ENCODE measurements at regions not wholly inside any gene's neighbourhood (a gene's known extent, or its start where the extent isn't known, plus 50 kb on each side); places are given as distances from the start of the nearest gene placed in this dataset.
A peak's percentile ranks its signal among the peaks of the same experiment; 100 is the strongest.
"Not testable (repeated sequence)": the region's sequence is repeated elsewhere in the genome, so short reads cannot be mapped to it uniquely, and the experiment has no call there.

DNA sequence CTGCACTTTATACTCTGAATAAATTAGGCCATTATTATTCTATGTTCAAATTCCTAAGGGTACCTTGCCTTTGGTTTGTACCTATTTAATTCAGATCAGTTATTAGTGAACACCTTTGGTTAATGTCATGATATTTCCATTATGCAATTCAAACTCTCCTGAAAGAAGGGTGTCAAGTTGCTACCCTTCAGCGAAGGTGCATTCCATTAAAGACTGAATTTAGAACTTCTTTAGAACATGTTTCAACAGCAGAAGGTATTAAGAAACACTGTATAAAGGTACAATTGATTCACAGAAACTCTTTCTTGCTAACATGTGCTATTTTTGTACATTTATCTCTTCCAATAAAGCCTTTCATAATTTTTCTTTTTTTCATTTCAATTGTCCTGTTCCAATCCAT, 1545.4 kb upstream of the PCDH10 start:
- DNase-seq, result no peak

DNA sequence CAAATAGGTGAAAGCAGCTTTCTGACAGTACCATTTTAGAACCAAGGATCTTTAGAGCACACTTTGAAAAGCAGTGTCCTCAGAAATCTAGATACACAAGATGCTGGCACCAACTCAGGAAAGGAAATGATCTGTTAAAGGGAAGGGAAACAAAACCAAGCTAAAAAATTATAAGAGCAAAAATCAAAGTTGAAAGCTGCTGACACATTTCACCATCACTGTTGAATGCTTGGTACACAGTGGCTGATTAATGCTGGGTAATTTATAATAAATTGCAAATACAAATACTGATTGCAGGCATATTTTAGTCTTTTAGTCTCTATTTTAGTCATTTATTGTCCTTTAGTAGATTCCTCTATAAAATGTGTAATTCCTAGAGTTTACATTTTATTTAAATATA, 1540.1 kb upstream of the PCDH10 start:
- DNase-seq, result no peak

DNA sequence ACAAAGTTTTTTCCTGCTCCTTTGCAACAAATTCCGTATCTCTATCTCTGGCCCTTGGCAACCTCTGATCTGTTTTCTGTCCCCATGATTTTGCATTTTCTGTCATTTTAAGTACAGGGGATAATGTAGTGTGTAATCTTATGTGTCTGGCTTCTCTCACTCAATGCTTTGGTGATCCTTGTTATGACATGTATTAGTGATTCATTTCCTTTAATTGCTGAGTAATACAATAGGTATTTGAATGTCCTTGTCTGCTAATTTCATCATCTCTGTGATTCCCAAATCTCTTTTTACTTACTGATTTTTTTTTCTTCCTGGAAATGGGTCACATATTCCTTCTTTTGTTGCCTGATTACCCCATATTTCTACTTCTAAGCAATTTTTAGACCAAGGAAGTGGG, 1538.6 kb upstream of the PCDH10 start:
- DNase-seq, result not testable (repeated sequence)

- no peak for DNase-seq
Measured at GRCh38 chr4:131613086-131613823, 1535.8 kb upstream of the PCDH10 start.

DNA sequence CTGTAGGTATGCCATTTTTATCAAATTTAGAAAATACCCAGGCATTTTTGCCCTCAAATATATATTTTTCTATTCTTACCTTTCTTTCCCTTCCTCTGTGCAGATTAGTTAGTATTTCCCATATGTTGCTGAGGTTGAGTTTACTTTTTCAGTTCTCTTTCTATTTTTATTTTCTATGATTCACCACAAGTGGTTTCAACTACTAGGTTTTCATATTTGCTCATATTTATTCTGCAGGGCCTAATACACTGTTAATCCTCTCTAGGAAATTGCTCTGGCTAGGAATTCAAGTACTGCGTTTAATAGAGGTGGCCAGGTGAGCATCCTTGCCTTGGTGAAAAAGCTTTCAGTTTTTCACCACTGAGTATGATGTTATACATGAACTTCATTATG, 1535.3 kb upstream of the PCDH10 start:
- no peak for DNase-seq

GRCh38 chr4:131632877-131633276, 1516.2 kb upstream of the PCDH10 start:
- no peak for DNase-seq

DNA sequence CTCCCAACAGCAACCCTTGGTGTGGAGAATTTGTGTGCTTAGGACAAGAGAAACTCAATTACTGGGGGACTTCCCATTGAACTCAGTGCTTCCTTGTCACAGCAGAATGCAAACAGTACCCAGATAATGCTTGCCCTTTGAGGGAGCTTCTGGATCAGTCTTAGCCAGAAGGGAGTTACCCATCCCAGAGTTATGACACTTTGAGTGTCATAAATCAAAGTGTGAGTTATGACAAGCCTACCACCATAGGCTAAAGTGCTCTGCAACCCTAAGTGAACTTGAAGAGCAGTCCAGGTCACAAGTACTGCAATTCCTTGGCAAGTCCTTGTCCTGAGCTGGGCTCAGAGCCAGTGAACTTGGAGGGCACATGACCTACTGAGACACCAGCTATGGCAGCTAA, 1513.9 kb upstream of the PCDH10 start:
- no peak for DNase-seq

- DNase-seq, result no peak
Measured at GRCh38 chr4:131638781-131639180, 1510.3 kb upstream of the PCDH10 start.

DNA sequence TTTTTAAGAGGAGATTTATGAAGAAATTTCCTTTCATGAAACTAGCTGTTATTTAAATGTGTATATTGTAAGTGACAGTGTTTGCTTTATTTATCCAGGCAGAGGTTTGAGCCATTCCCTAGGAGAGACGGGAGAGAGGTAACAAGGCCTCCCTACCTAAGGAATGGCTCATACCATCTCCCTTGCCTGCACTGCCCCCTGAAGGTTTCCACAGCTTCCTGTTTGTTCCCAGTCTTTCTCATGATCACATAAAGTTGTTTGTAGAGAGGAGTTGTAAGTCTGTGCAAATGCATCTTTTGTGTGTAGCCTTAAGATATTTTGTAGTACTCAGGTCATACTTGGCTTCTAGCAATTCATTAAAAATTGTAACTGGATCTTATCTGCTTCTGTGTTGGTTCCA, 1504.5 kb upstream of the PCDH10 start:
- no peak for DNase-seq

DNA sequence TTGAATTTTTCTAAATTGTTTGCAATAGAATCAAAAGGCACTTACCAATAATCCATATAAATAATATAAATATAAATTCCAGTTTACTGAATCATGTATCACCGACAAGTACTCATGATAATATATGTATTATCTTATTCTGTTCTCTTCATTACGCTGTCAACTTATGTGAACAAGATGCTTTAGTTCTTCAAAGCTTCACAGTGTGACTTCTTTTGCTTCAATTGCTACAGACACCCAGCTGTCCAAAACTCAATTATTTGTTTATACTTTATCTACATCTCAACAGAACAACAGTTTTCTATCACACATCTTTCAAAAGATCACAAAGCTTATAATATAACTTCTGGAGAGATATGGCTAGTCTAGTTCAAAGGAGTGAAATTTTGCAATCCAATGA, 1499.9 kb upstream of the PCDH10 start:
- no peak for DNase-seq

- DNase-seq, result no peak
Measured at GRCh38 chr4:131650951-131651350, 1498.1 kb upstream of the PCDH10 start.

DNA sequence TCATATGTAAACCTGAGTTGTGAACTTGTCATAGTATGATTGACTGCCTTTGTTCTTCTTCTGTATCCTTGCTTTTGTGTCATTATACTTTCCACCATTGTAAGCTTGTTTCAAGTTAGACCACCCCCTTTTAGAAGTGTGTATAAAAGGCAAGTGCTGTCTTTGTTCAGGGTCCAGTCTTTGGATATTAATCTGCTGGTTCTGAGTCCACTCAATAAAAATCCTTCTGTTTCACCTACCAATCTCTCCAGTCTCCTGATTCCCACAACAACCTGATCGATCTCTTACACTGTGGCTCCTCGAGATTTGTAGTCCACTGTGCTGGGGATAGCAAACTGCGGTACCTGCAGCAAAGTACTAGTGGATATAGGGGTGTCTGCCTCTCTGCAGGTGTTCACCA, 1465.8 kb upstream of the PCDH10 start:
- DNase-seq, result not testable (repeated sequence)

DNA sequence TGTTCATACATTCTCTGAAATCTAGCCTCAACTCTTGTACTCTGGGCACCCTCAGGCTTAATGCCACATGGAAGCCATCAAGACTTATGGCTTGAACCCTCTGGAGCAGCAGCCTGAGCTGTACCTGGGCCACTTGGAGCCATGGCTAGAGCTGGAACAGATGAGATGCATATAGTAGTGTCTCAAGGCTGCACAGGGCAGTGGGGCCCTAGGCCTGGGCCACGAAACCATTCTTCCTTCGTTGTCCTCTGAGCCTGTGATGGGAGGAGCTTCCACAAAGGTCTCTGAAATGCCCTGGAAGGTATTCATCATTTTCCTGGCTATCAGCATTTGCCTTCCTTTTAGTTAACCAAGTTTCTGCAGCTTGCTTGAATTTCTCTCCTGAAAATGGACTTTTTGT, 1427.2 kb upstream of the PCDH10 start:
- DNase-seq, result no peak

- DNase-seq, result not testable (repeated sequence)
Measured at GRCh38 chr4:131723069-131723468, 1426.0 kb upstream of the PCDH10 start.

GRCh38 chr4:131724847-131725246, 1424.2 kb upstream of the PCDH10 start:
- peak; percentile 56 for DNase-seq

DNA sequence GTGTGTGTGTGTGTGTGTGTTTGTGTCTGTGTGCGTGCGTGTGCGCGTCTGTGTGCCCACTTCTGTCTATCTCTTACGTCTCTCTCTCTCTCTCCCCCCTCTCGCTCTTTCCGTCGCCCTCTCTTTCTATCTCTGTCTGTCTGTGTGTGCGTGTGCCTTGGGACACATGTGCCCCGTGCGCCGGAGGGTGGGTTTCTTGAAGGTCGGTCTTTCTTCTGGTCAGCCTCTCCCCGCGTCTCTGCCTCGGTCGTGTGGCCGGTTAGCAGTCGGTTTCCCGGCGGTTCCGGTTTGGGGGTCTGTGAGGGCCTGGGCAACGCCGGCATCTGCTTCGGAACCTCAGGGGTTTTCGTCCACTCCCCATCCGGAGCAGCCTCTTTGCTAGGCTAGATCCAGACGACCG, 1423.6 kb upstream of the PCDH10 start:
- not testable (repeated sequence) for DNase-seq

DNA sequence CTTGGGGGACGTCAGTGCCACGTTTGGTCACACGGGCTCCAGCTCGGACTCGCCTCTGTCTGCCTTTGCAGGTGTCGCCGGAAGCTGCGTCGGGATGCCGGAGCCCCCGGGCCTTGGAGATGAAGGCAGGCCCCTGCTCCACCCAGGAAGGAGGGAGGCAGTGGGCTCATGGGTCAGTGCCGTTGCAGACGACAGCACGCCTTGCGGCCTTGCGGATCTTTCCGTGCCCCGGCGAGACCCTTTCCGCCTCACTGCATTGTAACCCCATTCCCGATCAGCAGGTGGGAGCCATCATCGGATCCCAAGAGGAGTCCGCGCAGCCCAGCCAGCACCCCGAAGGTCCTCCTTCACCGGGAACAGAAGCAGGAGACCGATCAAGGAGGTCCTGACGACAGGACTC, 1422.2 kb upstream of the PCDH10 start:
- DNase-seq, result not testable (repeated sequence)

DNA sequence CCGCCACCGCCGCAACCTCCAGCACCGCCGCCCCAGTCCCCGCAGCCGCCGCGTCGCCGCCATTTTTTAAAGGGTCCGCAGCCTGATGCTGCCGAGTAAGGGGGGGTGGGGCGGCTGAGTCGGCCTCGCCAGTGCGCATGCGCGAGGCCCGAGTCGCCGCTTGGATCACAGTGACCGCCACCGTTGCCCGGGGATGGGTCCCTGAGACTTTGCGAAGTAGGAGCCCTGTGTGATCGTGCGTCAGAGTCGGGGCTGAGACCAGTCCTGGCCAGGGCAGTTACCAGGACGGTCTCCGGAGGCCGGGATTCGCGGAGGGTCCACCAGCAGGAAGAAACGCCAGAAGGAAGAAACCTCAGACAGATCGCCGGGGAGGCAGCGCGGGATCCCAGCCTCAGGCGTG, 1421.7 kb upstream of the PCDH10 start:
- DNase-seq, result not testable (repeated sequence)

DNA sequence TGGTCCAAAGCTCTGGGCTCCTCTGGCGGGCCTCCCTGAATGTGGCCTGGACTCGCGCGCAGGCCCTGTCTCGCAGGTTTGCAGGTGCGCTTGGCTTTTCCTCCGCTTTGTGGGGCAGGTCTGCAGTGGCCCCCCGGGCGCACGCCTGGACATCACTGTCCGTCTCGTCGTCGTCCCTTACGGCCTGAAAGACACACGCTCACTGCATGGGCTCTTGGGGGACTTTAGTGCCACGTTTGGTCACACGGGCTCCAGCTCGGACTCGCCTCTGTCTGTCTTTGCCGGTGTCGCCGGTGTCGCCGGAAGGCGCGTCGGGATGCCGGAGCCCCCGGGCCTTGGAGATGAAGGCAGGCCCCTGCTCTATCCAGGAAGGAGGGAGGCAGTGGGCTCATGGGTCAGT, 1419.9 kb upstream of the PCDH10 start:
- DNase-seq, result not testable (repeated sequence)

- not testable (repeated sequence) for DNase-seq
Measured at GRCh38 chr4:131729716-131730398, 1419.2 kb upstream of the PCDH10 start.

DNA sequence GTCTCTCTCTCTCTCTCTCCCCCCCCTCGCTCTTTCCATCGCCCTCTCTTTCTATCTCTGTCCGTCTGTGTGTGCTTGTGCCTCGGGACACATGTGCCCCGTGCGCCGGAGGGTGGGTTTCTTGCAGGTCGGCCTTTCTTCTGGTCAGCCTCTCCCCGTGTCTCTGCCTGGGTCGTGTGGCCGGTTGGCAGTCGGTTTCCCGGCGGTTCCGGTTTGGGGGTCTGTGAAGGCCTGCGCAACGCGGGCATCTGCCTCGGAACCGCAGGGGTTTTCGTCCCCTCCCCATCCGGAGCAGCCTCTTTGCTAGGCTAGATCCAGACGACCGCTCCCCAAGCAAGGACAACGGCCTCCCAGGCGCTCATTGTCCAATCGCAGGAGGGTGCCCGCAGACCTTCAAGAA, 1418.5 kb upstream of the PCDH10 start:
- not testable (repeated sequence) for DNase-seq

- not testable (repeated sequence) for DNase-seq
Measured at GRCh38 chr4:131732034-131732630, 1417.0 kb upstream of the PCDH10 start.

GRCh38 chr4:131734321-131734720, 1414.8 kb upstream of the PCDH10 start:
- not testable (repeated sequence) for DNase-seq

- DNase-seq, result not testable (repeated sequence)
Measured at GRCh38 chr4:131734851-131735385, 1414.2 kb upstream of the PCDH10 start.

Measured in inflammatory macrophage treated with lipopolysaccharide for 4 hours (primary cell).